Choroid plexus epithelial cell (primary cell): ENCODE measurements at regions not wholly inside any gene's neighbourhood (a gene's known extent, or its start where the extent isn't known, plus 50 kb on each side); places are given as distances from the start of the nearest gene placed in this dataset.

Experiments
- DNase-seq: peaks from one replicate; pipeline ENCODE4 v3.0.0-alpha.2; 2010; ENCODE audit warnings: low read depth
- H3K4me3 ChIP-seq: 2 replicates; pipeline ENCODE4 v1.5.1; 2011; ENCODE audit warnings: low read depth, mild to moderate bottlenecking, control low read depth, low read length, moderate library complexity
- CTCF ChIP-seq: conservative IDR thresholded peaks from 2 replicates; pipeline ENCODE4 v1.5.1; 2011; ENCODE audit warnings: low read depth, mild to moderate bottlenecking, control low read depth, inconsistent platforms, low read length, moderate library complexity

GRCh38 chr12:93060666-93061472 is 131.8 kb upstream of the EEA1 start:
- peak; percentile 29 for TF ChIP-seq CTCF
- peak; percentile 90 for DNase-seq
- peak overlapping the region; percentile 11 for H3K4me3 ChIP-seq

GRCh38 chr12:93061473-93062419 is 132.7 kb upstream of the EEA1 start:
- no peak overlapping the region for H3K4me3 ChIP-seq
- TF ChIP-seq CTCF: no peak
- DNase-seq: peak; percentile 38

GRCh38 chr12:93065896-93066295 is 136.8 kb upstream of the EEA1 start:
- DNase-seq: no peak
- no peak overlapping the region for H3K4me3 ChIP-seq
- no peak for TF ChIP-seq CTCF

- TF ChIP-seq CTCF: no peak
- no peak overlapping the region for H3K4me3 ChIP-seq
- DNase-seq: no peak
Measured at GRCh38 chr12:93072340-93072739, 143.2 kb upstream of the EEA1 start.

GRCh38 chr12:93073324-93073723 is 144.2 kb upstream of the EEA1 start:
- no peak overlapping the region for H3K4me3 ChIP-seq
- no peak for TF ChIP-seq CTCF
- no peak for DNase-seq

GRCh38 chr12:93078059-93078458 is 149.0 kb upstream of the EEA1 start:
- TF ChIP-seq CTCF: no peak
- H3K4me3 ChIP-seq: no peak overlapping the region

More at GRCh38 chr12:93078059-93078458, 149.0 kb upstream of the EEA1 start:
- DNase-seq: no peak
